HEK293 (cell line): ENCODE measurements at regions not wholly inside any gene's neighbourhood (a gene's known extent, or its start where the extent isn't known, plus 50 kb on each side); places are given as distances from the start of the nearest gene placed in this dataset.

Experiments used
- ZNF10 ChIP-seq: fragments of 450-650 bp; formaldehyde crosslinking; IDR thresholded peaks from 2 replicates; pipeline ENCODE4 v1.5.1; 2017; ENCODE audit warnings: missing biosample characterization, missing genetic modification characterization
- ZNF473 ChIP-seq: fragments of 450-650 bp; formaldehyde crosslinking; IDR thresholded peaks from 2 replicates; pipeline ENCODE4 v1.5.1; 2017; ENCODE audit warnings: missing biosample characterization, missing genetic modification characterization
- TF ChIP-seq, protein P1 (sequence below): fragments of 450-650 bp; formaldehyde crosslinking; optimal IDR thresholded peaks from 2 replicates; pipeline ENCODE3; 2016; ENCODE audit warnings: missing biosample characterization, mild to moderate bottlenecking, missing genetic modification characterization
- TF ChIP-seq, protein P2 (sequence below): fragments of 450-650 bp; formaldehyde crosslinking; IDR thresholded peaks from 2 replicates; pipeline ENCODE4 v1.5.1; 2016; ENCODE audit warnings: missing biosample characterization, missing genetic modification characterization

DNA sequence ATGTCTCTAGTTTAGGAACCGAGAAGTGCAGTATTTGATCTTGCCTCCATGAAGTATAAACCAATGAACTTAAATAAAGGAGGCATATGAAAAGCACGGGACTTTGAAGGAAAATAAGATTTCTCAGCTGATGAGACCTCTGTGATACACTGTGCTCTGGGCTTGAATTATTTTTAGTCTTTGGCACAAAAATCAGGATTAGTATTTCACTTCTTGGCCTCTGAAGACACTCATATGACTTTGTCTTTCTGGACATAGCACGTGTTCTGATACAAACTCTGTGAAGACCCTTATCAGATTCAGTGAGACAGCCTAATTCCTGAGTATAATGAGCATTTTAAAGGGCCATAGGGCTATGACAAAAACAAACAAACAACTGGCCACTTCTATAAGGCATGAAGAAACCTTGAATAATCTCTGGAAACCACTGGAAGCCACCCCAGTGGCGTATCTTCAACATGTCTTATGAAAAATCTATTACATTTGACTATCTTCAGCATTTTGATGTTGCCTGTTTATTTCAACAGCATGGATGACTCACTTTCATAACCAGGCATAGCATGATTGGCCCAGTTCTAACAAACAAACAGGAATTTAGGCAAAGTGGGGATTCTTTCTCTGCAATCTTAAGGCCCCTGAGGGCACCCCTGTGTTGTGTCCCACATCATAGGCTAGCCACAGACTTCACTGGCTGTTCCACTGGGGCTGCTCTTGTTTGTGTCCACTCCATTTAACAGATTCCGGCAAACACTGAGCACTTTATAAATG lies 90.3 kb upstream of the ZNF462 start:
- TF ChIP-seq ZNF473 (tag by site-specific recombination) (no peak), ZNF10 (no peak)
- TF ChIP-seq, protein P1, sequence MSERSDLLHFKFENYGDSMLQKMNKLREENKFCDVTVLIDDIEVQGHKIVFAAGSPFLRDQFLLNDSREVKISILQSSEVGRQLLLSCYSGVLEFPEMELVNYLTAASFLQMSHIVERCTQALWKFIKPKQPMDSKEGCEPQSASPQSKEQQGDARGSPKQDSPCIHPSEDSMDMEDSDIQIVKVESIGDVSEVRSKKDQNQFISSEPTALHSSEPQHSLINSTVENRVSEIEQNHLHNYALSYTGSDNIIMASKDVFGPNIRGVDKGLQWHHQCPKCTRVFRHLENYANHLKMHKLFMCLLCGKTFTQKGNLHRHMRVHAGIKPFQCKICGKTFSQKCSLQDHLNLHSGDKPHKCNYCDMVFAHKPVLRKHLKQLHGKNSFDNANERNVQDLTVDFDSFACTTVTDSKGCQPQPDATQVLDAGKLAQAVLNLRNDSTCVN (tag by site-specific recombination), result no peak
- TF ChIP-seq, protein P2, sequence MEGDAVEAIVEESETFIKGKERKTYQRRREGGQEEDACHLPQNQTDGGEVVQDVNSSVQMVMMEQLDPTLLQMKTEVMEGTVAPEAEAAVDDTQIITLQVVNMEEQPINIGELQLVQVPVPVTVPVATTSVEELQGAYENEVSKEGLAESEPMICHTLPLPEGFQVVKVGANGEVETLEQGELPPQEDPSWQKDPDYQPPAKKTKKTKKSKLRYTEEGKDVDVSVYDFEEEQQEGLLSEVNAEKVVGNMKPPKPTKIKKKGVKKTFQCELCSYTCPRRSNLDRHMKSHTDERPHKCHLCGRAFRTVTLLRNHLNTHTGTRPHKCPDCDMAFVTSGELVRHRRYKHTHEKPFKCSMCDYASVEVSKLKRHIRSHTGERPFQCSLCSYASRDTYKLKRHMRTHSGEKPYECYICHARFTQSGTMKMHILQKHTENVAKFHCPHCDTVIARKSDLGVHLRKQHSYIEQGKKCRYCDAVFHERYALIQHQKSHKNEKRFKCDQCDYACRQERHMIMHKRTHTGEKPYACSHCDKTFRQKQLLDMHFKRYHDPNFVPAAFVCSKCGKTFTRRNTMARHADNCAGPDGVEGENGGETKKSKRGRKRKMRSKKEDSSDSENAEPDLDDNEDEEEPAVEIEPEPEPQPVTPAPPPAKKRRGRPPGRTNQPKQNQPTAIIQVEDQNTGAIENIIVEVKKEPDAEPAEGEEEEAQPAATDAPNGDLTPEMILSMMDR, result no peak
